MM.1S (cell line): ENCODE measurements at regions not wholly inside any gene's neighbourhood (a gene's known extent, or its start where the extent isn't known, plus 50 kb on each side); places are given as distances from the start of the nearest gene placed in this dataset.

Experiments used
- CTCF ChIP-seq: fragments of 300-600 bp; sonication (generic); IDR thresholded peaks from 2 replicates; pipeline ENCODE4 v1.5.1; 2016; ENCODE audit warnings: antibody characterized with exemption, low read length, mixed read lengths
- EZH2 ChIP-seq: fragments of 300-600 bp; sonication (generic); optimal IDR thresholded peaks from 2 replicates; pipeline ENCODE3; 2017; ENCODE audit warnings: low read depth, mild to moderate bottlenecking, antibody characterized with exemption, low read length, mixed read lengths
- EZH2phosphoT487 ChIP-seq: fragments of 300-600 bp; sonication (generic); IDR thresholded peaks from 2 replicates; pipeline ENCODE4 v1.6.1; 2018; ENCODE audit warnings: antibody characterized with exemption, low read length

DNA sequence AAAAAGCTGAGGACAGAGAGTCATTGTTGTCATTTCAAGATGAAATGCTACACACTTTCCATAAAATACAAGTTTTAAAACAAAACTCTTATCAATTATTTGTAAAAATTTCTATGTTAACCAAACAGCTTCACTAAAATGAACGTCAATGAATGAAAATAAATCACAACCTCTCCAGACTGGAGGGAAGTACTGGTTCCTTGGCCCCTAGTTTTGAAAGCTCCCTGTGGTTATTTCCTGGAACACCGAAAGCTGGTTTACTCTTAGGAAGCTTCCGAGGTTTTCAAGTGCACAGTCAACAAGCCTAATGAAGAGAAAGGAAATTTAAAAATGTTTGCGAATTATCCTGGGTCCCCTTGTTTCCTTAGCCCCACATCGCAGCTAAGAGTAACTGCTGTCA is 191.1 kb upstream of the TTC29 start:
- TF ChIP-seq CTCF = no peak
- TF ChIP-seq EZH2 = no peak
- TF ChIP-seq EZH2phosphoT487 = no peak
